Cardiac muscle cell (in vitro differentiated cells and primary cell): ENCODE measurements at regions not wholly inside any gene's neighbourhood (a gene's known extent, or its start where the extent isn't known, plus 50 kb on each side); places are given as distances from the start of the nearest gene placed in this dataset.

Experiments used
- DNase-seq, 2 donors: peaks; one replicate each; pipeline versions ENCODE4 v3.0.0 to v3.0.0-alpha.2; 2010 to 2017; ENCODE audit warnings: low read depth in 1 of 2, low spot score in 1 of 2
- H3K27ac ChIP-seq: fragments of 200-600 bp; sonication (generic); 2 replicates; pipeline ENCODE4 v1.5.1; 2016
- H3K27me3 ChIP-seq: fragments of 200-600 bp; sonication (generic); 2 replicates; pipeline ENCODE4 v1.6.0; 2016; ENCODE audit warnings: control low read depth
- H3K36me3 ChIP-seq: fragments of 200-600 bp; sonication (generic); 2 replicates; pipeline ENCODE4 v1.5.1; 2016; ENCODE audit warnings: control low read depth
- H3K4me1 ChIP-seq: fragments of 200-600 bp; sonication (generic); 2 replicates; pipeline ENCODE4 v1.8.1; 2017; ENCODE audit warnings: low read depth, mild to moderate bottlenecking, mixed run types
- H3K4me3 ChIP-seq: fragments of 200-600 bp; sonication (generic); 2 replicates; pipeline ENCODE4 v1.5.1; 2016; ENCODE audit warnings: mild to moderate bottlenecking
- H3K9me3 ChIP-seq: fragments of 200-600 bp; sonication (generic); 2 replicates; pipeline ENCODE4 v1.5.1; 2017; ENCODE audit warnings: low read depth, mild to moderate bottlenecking, control low read depth
- TF ChIP-seq, protein P1 (sequence below): IDR thresholded peaks from 2 replicates; pipeline ENCODE4 v1.5.1; 2012; ENCODE audit warnings: low read depth, mild to moderate bottlenecking, low read length

DNA sequence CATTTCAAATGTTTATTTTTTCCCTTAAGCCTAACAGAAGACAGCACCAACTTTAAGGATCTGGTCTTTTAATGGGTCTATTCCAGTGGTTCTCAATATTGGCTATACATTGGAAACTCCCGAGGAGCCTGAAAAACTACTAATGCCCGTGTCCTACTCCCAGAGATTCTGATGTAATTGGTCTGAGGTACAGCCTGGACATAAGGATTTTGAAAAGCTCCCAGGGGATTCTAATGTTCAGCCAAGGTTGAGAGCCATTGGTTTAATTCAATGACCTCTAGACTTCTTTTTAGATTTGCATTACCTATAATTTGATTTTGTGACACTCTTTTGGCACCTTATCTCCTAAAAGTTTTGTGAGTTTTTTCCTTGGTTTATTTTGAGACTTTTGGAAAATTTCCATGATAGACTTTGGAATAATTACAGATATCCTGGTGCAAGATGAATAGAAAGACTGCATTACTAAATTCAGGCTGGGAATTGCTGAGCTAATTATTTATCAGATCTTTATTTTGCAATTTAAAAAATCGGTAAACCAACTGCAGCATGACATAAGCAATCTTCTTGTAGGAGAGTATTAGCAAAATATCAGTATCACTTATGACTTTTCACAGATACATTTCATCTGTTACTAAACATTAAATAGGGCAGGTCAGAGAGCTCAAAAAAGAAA is 91.5 kb upstream of the ELL2 start:
- Histone ChIP-seq H3K9me3 (no peaks in the 10 kb centered on the region), H3K36me3 (no peaks in the 10 kb centered on the region), H3K27ac (no peak overlapping the region), H3K27me3 (no peaks in the 10 kb centered on the region), H3K4me3 (no peak overlapping the region), H3K4me1 (no peaks in the 10 kb centered on the region)
- no peak for DNase-seq
- TF ChIP-seq, protein P1, sequence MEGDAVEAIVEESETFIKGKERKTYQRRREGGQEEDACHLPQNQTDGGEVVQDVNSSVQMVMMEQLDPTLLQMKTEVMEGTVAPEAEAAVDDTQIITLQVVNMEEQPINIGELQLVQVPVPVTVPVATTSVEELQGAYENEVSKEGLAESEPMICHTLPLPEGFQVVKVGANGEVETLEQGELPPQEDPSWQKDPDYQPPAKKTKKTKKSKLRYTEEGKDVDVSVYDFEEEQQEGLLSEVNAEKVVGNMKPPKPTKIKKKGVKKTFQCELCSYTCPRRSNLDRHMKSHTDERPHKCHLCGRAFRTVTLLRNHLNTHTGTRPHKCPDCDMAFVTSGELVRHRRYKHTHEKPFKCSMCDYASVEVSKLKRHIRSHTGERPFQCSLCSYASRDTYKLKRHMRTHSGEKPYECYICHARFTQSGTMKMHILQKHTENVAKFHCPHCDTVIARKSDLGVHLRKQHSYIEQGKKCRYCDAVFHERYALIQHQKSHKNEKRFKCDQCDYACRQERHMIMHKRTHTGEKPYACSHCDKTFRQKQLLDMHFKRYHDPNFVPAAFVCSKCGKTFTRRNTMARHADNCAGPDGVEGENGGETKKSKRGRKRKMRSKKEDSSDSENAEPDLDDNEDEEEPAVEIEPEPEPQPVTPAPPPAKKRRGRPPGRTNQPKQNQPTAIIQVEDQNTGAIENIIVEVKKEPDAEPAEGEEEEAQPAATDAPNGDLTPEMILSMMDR, result no peak

DNA sequence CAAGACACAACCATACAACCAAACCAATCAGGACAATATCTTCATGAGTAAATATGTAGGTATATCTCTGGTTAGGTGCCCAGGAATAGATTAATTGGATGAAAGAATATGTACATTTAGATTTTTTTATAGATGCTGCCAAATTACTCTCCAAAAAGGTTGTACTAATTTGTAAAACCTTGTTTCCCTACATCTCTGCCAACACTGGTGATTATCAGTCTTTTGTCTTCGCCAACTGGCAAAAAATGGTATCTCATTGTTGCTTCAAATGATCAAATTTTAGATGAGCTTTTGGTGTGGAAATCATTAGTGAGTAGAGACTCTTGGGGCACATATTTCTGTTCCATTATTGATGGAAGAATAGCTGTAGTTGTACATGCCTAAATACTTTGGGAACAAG is 90.7 kb upstream of the ELL2 start:
- no peak overlapping the region for H3K27ac ChIP-seq
- H3K4me3 ChIP-seq, result no peak overlapping the region
- TF ChIP-seq, protein P1, result no peak
- H3K27me3 ChIP-seq, result no peaks in the 10 kb centered on the region
- DNase-seq, result no peak
- no peaks in the 10 kb centered on the region for H3K4me1 ChIP-seq
- H3K9me3 ChIP-seq, result no peaks in the 10 kb centered on the region
- H3K36me3 ChIP-seq, result no peaks in the 10 kb centered on the region

DNA sequence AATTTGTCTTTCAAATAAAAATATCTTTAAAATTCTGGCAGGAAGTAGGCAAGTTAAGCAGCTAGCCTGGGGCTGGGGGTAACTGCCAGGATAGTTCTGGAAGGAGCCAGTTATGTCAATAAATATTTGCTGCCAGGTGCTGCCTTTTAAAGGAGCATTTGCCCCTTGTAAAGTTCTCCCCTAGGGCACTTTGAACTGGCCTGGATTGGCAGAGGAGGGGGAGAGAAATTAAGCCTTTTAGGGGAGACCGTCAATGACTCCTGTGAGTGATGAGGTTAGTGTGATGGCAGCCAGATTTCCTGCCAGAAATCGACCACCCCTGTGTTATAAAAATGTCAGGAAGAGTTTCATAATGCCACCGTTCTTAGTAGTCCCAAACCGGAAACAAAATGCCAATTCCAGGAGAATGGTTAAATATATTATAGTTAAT is 89.8 kb upstream of the ELL2 start:
- TF ChIP-seq, protein P1, result no peak

DNA sequence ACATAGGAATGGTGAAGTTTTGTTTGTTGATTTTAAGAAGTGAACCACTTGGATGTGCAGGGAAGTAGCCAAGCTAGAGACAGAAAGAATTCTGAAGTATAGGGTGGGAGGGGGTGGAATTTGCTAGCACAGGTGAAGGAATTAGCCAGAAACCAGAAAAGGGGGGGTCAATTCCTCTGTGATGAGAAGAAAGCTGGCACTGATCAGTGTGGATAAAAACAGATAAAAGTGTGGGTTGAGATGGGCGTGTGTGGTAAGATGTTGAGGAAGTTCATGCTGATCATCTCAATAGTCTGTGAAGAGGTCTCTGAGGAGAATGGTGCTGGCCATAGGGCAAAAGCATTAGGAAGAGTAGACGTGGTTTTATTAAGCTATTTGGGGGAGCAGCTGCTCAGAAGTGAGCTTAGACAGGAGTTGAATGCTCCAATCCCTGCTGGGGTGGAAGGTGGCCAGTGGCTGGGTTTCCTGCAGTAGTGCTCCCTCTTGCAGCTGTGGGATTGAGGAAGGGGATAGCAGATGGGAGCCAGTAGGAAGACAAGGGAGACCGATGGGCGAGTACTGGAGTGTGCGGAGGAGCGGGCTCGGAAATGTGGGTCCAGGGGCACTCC is 88.7 kb upstream of the ELL2 start:
- Histone ChIP-seq H3K27ac (no peak overlapping the region), H3K27me3 (no peaks in the 10 kb centered on the region), H3K4me1 (no peaks in the 10 kb centered on the region), H3K4me3 (no peak overlapping the region), H3K9me3 (no peaks in the 10 kb centered on the region), H3K36me3 (no peaks in the 10 kb centered on the region)
- no peak for DNase-seq
- TF ChIP-seq, protein P1, result no peak

More for the DNA sequence above, 89.8 kb upstream of the ELL2 start:
- DNase-seq, result no peak
- no peak overlapping the region for H3K27ac ChIP-seq
- no peaks in the 10 kb centered on the region for H3K9me3 ChIP-seq
- H3K4me1 ChIP-seq, result no peaks in the 10 kb centered on the region
- H3K27me3 ChIP-seq, result no peaks in the 10 kb centered on the region
- H3K36me3 ChIP-seq, result no peaks in the 10 kb centered on the region
- H3K4me3 ChIP-seq, result no peak overlapping the region

DNA sequence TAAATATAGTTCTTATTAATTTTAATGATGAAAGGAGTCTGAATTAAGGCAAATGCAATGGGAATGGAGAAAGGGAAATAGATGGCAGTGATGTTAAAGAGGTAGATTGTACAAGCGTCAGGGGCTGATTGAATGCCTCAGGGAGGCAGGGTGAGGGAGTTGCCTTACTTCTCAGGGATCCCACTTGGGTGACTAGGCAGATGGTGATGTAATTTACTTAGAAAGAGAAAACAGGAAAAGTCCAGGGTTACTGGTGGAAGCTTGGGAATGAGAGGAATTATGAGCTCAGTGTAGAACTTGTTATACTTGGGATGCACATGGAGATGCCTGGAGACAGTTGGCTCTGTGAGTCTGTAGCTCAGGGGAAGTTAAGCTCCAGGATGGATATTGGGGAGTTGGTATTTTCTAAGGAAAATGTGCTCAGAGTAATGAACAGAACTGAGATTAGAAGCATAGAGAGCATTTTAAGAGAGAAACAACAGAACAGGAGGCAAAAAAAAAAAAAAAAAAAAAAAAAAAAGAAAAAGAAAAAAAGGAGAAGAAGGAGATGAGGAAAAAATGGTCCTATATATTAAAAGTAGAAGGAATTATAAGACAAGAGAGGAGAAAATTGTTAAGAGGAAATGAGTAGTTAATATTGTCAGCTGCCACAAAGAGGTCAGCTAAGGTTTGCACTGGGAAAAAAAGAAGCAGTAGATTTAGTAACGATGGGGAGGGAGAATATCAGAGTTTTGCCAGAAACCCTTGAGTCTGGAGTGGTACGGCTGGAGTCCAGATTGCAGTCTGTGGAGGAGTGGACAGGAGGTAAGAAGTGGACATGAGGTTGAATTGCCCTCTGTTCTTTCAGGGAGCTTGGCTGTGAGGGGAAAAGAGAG is 88.0 kb upstream of the ELL2 start:
- TF ChIP-seq, protein P1, result no peak
- Histone ChIP-seq H3K36me3 (no peaks in the 10 kb centered on the region), H3K27me3 (no peaks in the 10 kb centered on the region), H3K9me3 (no peaks in the 10 kb centered on the region), H3K4me1 (no peaks in the 10 kb centered on the region), H3K4me3 (no peak overlapping the region), H3K27ac (no peak overlapping the region)
- peak; percentile 10 to 76 for DNase-seq
